GM12864 (cell line): ENCODE measurements at regions not wholly inside any gene's neighbourhood (a gene's known extent, or its start where the extent isn't known, plus 50 kb on each side); places are given as distances from the start of the nearest gene placed in this dataset.

Experiments
- DNase-seq: peaks from one replicate; pipeline ENCODE4 v3.0.0-alpha.2; 2011; ENCODE audit warnings: low read depth
- H3K4me3 ChIP-seq: 2 replicates; pipeline ENCODE4 v1.5.1; 2011; ENCODE audit warnings: mild to moderate bottlenecking, low read depth, low read length, control low read depth
- TF ChIP-seq, protein P1 (sequence below): IDR thresholded peaks from 2 replicates; pipeline ENCODE4 v1.5.1; 2011; ENCODE audit warnings: low read depth, mild to moderate bottlenecking, moderate library complexity, low read length, control low read depth, inconsistent platforms; ENCODE audit errors: missing control alignments

DNA sequence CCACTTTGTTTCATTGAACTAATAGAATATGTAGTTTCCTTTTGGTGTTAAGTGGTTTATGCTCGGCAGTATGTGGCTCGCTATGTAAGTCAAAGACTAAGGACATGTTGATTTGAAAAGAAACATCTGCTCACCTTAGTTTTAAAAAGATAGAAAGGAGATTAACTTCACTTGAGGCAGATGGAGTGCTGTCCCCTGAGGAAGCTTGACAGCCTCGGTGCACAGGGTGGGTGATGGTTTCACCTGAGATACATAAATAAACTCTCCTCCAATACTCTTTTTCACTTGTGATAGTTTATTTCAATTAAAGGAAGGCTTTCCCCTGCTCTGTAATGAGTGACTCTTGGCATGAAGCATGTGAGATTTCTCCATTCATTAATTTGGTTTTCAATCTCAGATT is 70.8 kb upstream of the FMN2 start:
- no peak overlapping the region for H3K4me3 ChIP-seq
- TF ChIP-seq, protein P1, sequence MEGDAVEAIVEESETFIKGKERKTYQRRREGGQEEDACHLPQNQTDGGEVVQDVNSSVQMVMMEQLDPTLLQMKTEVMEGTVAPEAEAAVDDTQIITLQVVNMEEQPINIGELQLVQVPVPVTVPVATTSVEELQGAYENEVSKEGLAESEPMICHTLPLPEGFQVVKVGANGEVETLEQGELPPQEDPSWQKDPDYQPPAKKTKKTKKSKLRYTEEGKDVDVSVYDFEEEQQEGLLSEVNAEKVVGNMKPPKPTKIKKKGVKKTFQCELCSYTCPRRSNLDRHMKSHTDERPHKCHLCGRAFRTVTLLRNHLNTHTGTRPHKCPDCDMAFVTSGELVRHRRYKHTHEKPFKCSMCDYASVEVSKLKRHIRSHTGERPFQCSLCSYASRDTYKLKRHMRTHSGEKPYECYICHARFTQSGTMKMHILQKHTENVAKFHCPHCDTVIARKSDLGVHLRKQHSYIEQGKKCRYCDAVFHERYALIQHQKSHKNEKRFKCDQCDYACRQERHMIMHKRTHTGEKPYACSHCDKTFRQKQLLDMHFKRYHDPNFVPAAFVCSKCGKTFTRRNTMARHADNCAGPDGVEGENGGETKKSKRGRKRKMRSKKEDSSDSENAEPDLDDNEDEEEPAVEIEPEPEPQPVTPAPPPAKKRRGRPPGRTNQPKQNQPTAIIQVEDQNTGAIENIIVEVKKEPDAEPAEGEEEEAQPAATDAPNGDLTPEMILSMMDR, result no peak
- DNase-seq, result no peak

DNA sequence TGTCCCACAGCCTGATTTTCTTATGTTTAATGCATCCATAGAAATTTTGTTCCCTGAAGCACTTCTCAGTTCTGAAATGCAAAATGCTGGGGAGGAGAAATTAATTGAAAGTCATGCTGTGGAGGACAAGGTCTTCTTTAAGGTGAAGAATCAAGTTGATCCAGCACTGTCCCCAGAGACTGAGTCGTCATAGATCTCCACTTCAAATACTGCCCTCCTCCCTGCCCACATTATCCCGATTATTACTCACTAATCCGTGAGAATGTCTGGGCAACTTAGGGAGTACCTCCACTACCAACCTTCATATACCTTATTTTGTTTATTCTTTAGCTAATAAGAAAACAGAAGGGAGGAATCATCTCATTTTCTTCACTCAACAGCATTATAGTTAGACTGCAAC is 70.0 kb upstream of the FMN2 start:
- TF ChIP-seq, protein P1, result no peak
- no peak for DNase-seq
- no peak overlapping the region for H3K4me3 ChIP-seq

DNA sequence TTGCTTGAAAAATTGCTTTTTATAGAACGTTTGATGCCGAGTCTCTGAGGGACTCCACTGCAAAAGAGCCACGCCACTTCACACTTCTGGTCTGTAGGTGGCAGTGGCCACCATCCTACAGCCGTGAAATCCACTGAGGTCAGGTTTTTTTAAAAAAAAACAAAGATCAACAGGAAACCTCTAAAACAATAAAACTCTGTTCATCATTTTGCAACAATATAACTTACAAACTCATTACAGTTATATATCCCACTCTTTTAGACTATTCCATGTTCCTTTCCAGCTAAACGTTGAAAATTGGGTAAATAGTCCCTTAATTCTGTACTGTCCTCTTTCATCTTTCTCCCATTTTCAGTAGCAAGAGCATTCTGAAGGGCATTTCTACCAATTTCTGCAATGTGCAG is 64.6 kb upstream of the FMN2 start:
- TF ChIP-seq, protein P1, result peak; percentile 76
- H3K4me3 ChIP-seq, result no peak overlapping the region
- DNase-seq, result no peak

DNA sequence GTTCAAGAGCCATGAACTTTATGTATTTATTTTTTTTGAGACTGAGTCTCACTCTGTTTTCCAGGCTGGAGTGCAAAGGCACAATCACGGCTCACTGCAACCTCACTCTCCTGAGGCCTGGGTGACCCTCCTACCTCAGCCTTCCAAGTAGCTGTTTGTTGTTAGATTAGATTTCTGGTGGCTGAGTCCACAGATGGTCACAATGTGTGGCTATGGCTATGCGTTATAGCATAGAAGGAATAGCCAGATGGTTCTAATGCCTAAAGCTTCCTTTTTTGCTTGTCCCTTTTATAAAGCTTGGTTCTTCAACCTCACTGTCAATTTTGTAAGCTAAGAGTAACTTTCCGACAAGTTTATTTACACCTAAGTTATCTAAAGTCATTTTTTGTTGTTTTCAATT is 62.3 kb upstream of the FMN2 start:
- TF ChIP-seq, protein P1, result no peak
- no peak for DNase-seq

DNA sequence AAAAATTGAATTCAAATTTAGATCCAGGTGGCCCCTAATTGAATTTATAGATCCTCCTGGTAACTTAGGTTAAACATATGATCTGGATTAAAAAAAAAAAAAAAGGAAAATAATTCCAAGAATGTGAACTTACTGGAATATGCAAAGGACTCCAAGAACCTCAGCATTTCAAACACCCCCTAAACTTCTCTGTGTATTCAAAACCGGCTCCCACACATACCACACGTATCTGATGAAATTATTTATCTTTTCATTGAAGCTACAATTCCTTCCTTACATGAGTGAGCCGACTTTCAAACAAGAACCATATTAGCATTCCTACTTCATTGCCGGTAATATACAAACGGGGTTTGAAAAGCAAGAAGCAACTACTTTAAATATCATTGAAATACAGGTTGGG is 61.4 kb upstream of the FMN2 start:
- no peak overlapping the region for H3K4me3 ChIP-seq
- TF ChIP-seq, protein P1, result no peak
- no peak for DNase-seq

More for the DNA sequence above, 62.3 kb upstream of the FMN2 start:
- H3K4me3 ChIP-seq, result no peak overlapping the region

DNA sequence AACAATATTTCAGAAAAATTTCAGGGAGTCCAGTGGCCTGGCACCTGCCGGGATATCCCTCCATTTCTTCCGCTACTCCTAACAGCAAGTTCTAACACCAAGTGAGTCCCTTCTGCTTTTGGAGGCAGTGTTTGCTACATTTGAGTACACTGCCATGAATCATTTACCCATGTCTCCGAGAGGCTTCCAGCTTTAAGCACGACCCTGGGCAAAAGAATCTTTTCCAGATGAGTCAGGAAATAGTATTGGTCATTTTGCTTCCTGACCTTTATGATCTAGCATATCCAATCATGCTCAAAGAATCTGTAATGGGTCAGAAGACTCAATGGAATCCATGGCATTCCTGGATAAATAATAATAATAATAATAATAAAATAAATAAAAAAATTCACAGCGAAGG is 60.7 kb upstream of the FMN2 start:
- no peak for DNase-seq
- H3K4me3 ChIP-seq, result no peak overlapping the region
- TF ChIP-seq, protein P1, result no peak

DNA sequence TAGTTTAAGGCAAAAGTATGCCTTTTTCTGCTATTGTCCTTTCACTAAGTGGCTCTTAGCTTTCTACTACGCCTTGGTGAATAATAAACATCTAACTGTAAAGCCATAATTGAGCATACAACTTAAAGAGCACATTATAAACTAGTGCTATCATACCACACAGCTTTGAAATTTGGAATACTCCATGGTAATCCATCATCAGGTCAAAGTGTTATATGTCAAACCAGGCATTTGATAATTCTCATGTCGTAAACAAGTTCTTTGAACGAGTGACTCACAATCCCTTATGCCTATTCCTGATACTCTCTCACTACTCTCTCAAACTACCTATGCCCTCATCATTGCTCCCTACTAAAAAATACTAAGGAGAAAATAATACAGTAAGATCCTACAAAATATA is 60.3 kb upstream of the FMN2 start:
- DNase-seq, result no peak
- TF ChIP-seq, protein P1, result no peak
- no peak overlapping the region for H3K4me3 ChIP-seq
